GM23338 (cell line): ENCODE measurements at regions not wholly inside any gene's neighbourhood (a gene's known extent, or its start where the extent isn't known, plus 50 kb on each side); places are given as distances from the start of the nearest gene placed in this dataset.

Experiments used
- ATAC-seq: fragments of 200-7000 bp; cut with Tn5 transposase; 3 replicates; pipeline ENCODE4 v1.9.1; 2020
- DNase-seq: peaks from one replicate; pipeline ENCODE4 v3.0.0-alpha.2; 2015; ENCODE audit warnings: low spot score
- H2AFZ ChIP-seq: fragments of 200-600 bp; sonication (generic); 2 replicates; pipeline ENCODE4 v1.8.0; 2016; ENCODE audit warnings: antibody characterized with exemption, mild to moderate bottlenecking, moderate library complexity
- H3F3A ChIP-seq: fragments of 200-600 bp; sonication (generic); replicated peaks from 2 replicates; pipeline ENCODE4 v1.8.0; 2017; ENCODE audit warnings: antibody characterized with exemption, mixed run types, low read depth
- H3K27ac ChIP-seq: fragments of 200-600 bp; sonication (generic); 2 replicates; pipeline ENCODE4 v1.6.1; 2016; ENCODE audit warnings: low read depth
- H3K27me3 ChIP-seq: fragments of 200-600 bp; sonication (generic); 2 replicates; pipeline ENCODE4 v1.8.0; 2016; ENCODE audit warnings: mild to moderate bottlenecking, mixed run types, moderate library complexity; ENCODE audit not compliant: insufficient read depth
- H3K36me3 ChIP-seq: fragments of 200-600 bp; sonication (generic); 2 replicates; pipeline ENCODE4 v1.8.0; 2016; ENCODE audit warnings: mild to moderate bottlenecking; ENCODE audit not compliant: insufficient read depth
- H3K4me1 ChIP-seq: fragments of 200-600 bp; sonication (generic); 2 replicates; pipeline ENCODE4 v1.8.0; 2016; ENCODE audit warnings: mild to moderate bottlenecking, moderate library complexity; ENCODE audit not compliant: insufficient read depth
- H3K4me2 ChIP-seq: fragments of 200-600 bp; sonication (generic); 2 replicates; pipeline ENCODE4 v1.7.1; 2017; ENCODE audit warnings: mixed run types
- H3K4me3 ChIP-seq: fragments of 200-600 bp; sonication (generic); 2 replicates; pipeline ENCODE4 v1.6.1; 2016; ENCODE audit warnings: mixed run types
- H3K79me2 ChIP-seq: fragments of 200-600 bp; sonication (generic); replicated peaks from 2 replicates; pipeline ENCODE4 v1.8.0; 2017; ENCODE audit warnings: mild to moderate bottlenecking; ENCODE audit not compliant: insufficient read depth
- H3K9me2 ChIP-seq: fragments of 200-600 bp; sonication (generic); 2 replicates; pipeline ENCODE4 v1.8.0; 2017; ENCODE audit not compliant: insufficient read depth
- H4K20me1 ChIP-seq: fragments of 200-600 bp; sonication (generic); replicated peaks from 2 replicates; pipeline ENCODE4 v1.8.0; 2017; ENCODE audit warnings: mild to moderate bottlenecking; ENCODE audit not compliant: insufficient read depth
- H3K27ac Mint-ChIP-seq: 2 replicates; pipeline ENCODE4 v1.8.0; 2020; ENCODE audit warnings: inconsistent platforms, mild to moderate bottlenecking, moderate library complexity, mixed read lengths
- H3K27me3 Mint-ChIP-seq: 3 replicates; pipeline ENCODE4 v1.8.0; 2022; ENCODE audit warnings: low read depth, mild to moderate bottlenecking, moderate library complexity, mixed read lengths, inconsistent platforms; ENCODE audit not compliant: insufficient read depth, poor library complexity
- H3K36me3 Mint-ChIP-seq: 3 replicates; pipeline ENCODE4 v1.8.0; 2021; ENCODE audit warnings: low read depth, mild to moderate bottlenecking, inconsistent platforms, moderate library complexity, mixed read lengths
- H3K4me1 Mint-ChIP-seq: 3 replicates; pipeline ENCODE4 v1.8.0; 2020; ENCODE audit warnings: mild to moderate bottlenecking, inconsistent platforms, mixed read lengths
- H3K4me3 Mint-ChIP-seq: 3 replicates; pipeline ENCODE4 v1.8.0; 2021; ENCODE audit warnings: moderate library complexity, mild to moderate bottlenecking, inconsistent platforms, mixed read lengths
- H3K9me3 Mint-ChIP-seq: 3 replicates; pipeline ENCODE4 v1.8.0; 2020; ENCODE audit warnings: moderate library complexity, mild to moderate bottlenecking, inconsistent platforms, mixed read lengths
- CREB1 ChIP-seq: fragments of 250-450 bp; sonication (Bioruptor Pico); IDR thresholded peaks from 2 replicates; pipeline ENCODE4 v1.5.0; 2020; ENCODE audit warnings: low read depth, mild to moderate bottlenecking, moderate library complexity
- EZH2 ChIP-seq: fragments of 200-600 bp; sonication (generic); IDR thresholded peaks from one replicate; pipeline ENCODE4 v1.8.0; 2017; ENCODE audit warnings: antibody characterized with exemption, mild to moderate bottlenecking, low read depth; ENCODE audit not compliant: unreplicated experiment
- EZH2phosphoT487 ChIP-seq: fragments of 200-600 bp; sonication (generic); IDR thresholded peaks from one replicate; pipeline ENCODE4 v1.8.1; 2018; ENCODE audit warnings: antibody characterized with exemption; ENCODE audit not compliant: unreplicated experiment
- JUNB ChIP-seq: IDR thresholded peaks from one replicate; pipeline ENCODE4 v1.6.1; 2016; ENCODE audit warnings: antibody characterized with exemption; ENCODE audit not compliant: unreplicated experiment
- NANOG ChIP-seq: IDR thresholded peaks from 2 replicates; pipeline ENCODE4 v1.6.1; 2016; ENCODE audit warnings: antibody characterized with exemption, borderline replicate concordance
- POLR2AphosphoS5 ChIP-seq: IDR thresholded peaks from 2 replicates; pipeline ENCODE4 v1.6.1; 2016; ENCODE audit warnings: antibody characterized with exemption, low read depth
- STAT1 ChIP-seq: IDR thresholded peaks from one replicate; pipeline ENCODE4 v1.6.1; 2016; ENCODE audit warnings: antibody characterized with exemption; ENCODE audit not compliant: unreplicated experiment
- ZNF114 ChIP-seq: fragments of 250-450 bp; sonication (Bioruptor Pico); IDR thresholded peaks from 2 replicates; pipeline ENCODE4 v1.5.0; 2020; ENCODE audit warnings: mild to moderate bottlenecking, moderate library complexity
- ZNF331 ChIP-seq: fragments of 250-450 bp; sonication (Bioruptor Pico); IDR thresholded peaks from 2 replicates; pipeline ENCODE4 v1.5.0; 2020; ENCODE audit warnings: low read depth, mild to moderate bottlenecking, moderate library complexity
- TF ChIP-seq, protein P1 (sequence below): fragments of 250-450 bp; sonication (Bioruptor Pico); IDR thresholded peaks from 2 replicates; pipeline ENCODE4 v1.5.0; 2020; ENCODE audit warnings: mild to moderate bottlenecking, moderate library complexity
- TF ChIP-seq, protein P2 (sequence below): IDR thresholded peaks from one replicate; pipeline ENCODE4 v1.6.1; 2018; ENCODE audit warnings: antibody characterized with exemption; ENCODE audit not compliant: unreplicated experiment
- TF ChIP-seq, protein P3 (sequence below): IDR thresholded peaks from 2 replicates; pipeline ENCODE4 v1.6.1; 2016; ENCODE audit warnings: antibody characterized with exemption
- TF ChIP-seq, protein P4 (sequence below), 2 experiments: fragments of 200-600 bp in 1 of 2; sonication (generic) in 1 of 2; conservative IDR thresholded peaks; 2 replicates each; pipeline versions ENCODE4 v1.5.1 to v1.6.1; 2016 to 2017; ENCODE audit warnings: antibody characterized with exemption in 2 of 2, low read depth in 2 of 2, mild to moderate bottlenecking in 2 of 2, moderate library complexity in 1 of 2

DNA sequence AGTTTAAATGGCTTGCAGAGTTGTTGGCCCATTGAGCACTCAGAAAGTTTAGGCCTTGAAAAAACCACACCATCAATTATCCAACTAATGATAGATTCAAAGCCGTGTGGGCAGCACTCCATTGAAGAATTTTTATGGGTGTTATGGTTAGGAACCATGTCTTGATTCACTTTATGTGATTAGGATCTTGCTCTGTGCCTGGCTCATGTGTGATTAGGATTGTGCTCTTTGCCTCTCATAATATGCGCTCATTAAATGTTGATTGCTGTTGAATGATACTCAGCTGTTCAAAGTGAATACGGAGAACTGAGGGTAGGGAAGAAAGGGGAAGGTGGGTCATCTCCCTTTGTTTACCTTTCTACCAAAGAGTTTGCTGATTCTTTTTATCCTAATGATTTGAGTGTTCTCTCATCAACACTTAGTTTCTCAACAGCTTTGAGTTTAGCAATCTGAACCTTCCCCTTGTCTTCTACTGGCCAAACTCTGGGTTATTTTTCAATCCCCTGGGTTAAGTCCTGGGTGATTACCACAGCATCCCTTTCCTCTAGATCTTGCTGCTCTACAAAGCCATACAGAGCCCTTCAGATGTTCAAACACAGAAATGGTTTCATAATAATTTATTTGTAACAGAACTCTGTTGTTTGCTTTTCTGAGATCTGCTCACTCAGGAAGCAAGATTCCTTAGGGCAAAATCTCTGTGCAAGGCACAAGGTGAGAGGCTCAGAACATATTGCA lies 668.8 kb upstream of the RGMB start:
- no peak overlapping the region for H3K27ac Mint-ChIP-seq
- no peaks in the 10 kb centered on the region for H3K27me3 Mint-ChIP-seq
- H3K36me3 Mint-ChIP-seq = no peaks in the 10 kb centered on the region
- DNase-seq (no peak), ATAC-seq (no peak)
- Histone ChIP-seq H3K4me2 (no peak overlapping the region), H3K4me1 (no peaks in the 10 kb centered on the region), H4K20me1 (no peaks in the 10 kb centered on the region), H3K79me2 (no peaks in the 10 kb centered on the region), H3K4me3 (no peak overlapping the region), H3K9me2 (no peaks in the 10 kb centered on the region), H3K36me3 (no peaks in the 10 kb centered on the region), H3K27ac (no peak overlapping the region), H3K27me3 (no peaks in the 10 kb centered on the region), H2AFZ (no peak overlapping the region), H3F3A (no peaks in the 10 kb centered on the region)
- H3K4me1 Mint-ChIP-seq = no peaks in the 10 kb centered on the region
- no peaks in the 10 kb centered on the region for H3K9me3 Mint-ChIP-seq
- no peak for TF ChIP-seq ZNF114 (CRISPR knock-in tag)
- TF ChIP-seq, protein P1, sequence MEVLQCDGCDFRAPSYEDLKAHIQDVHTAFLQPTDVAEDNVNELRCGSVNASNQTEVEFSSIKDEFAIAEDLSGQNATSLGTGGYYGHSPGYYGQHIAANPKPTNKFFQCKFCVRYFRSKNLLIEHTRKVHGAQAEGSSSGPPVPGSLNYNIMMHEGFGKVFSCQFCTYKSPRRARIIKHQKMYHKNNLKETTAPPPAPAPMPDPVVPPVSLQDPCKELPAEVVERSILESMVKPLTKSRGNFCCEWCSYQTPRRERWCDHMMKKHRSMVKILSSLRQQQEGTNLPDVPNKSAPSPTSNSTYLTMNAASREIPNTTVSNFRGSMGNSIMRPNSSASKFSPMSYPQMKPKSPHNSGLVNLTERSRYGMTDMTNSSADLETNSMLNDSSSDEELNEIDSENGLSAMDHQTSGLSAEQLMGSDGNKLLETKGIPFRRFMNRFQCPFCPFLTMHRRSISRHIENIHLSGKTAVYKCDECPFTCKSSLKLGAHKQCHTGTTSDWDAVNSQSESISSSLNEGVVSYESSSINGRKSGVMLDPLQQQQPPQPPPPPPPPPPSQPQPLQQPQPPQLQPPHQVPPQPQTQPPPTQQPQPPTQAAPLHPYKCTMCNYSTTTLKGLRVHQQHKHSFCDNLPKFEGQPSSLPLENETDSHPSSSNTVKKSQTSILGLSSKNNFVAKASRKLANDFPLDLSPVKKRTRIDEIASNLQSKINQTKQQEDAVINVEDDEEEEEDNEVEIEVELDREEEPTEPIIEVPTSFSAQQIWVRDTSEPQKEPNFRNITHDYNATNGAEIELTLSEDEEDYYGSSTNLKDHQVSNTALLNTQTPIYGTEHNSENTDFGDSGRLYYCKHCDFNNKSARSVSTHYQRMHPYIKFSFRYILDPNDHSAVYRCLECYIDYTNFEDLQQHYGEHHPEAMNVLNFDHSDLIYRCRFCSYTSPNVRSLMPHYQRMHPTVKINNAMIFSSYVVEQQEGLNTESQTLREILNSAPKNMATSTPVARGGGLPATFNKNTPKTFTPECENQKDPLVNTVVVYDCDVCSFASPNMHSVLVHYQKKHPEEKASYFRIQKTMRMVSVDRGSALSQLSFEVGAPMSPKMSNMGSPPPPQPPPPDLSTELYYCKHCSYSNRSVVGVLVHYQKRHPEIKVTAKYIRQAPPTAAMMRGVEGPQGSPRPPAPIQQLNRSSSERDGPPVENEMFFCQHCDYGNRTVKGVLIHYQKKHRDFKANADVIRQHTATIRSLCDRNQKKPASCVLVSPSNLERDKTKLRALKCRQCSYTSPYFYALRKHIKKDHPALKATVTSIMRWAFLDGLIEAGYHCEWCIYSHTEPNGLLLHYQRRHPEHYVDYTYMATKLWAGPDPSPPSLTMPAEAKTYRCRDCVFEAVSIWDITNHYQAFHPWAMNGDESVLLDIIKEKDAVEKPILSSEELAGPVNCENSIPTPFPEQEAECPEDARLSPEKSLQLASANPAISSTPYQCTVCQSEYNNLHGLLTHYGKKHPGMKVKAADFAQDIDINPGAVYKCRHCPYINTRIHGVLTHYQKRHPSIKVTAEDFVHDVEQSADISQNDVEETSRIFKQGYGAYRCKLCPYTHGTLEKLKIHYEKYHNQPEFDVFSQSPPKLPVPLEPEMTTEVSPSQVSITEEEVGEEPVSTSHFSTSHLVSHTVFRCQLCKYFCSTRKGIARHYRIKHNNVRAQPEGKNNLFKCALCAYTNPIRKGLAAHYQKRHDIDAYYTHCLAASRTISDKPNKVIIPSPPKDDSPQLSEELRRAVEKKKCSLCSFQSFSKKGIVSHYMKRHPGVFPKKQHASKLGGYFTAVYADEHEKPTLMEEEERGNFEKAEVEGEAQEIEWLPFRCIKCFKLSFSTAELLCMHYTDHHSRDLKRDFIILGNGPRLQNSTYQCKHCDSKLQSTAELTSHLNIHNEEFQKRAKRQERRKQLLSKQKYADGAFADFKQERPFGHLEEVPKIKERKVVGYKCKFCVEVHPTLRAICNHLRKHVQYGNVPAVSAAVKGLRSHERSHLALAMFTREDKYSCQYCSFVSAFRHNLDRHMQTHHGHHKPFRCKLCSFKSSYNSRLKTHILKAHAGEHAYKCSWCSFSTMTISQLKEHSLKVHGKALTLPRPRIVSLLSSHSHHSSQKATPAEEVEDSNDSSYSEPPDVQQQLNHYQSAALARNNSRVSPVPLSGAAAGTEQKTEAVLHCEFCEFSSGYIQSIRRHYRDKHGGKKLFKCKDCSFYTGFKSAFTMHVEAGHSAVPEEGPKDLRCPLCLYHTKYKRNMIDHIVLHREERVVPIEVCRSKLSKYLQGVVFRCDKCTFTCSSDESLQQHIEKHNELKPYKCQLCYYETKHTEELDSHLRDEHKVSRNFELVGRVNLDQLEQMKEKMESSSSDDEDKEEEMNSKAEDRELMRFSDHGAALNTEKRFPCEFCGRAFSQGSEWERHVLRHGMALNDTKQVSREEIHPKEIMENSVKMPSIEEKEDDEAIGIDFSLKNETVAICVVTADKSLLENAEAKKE = no peak
- TF ChIP-seq STAT1 = no peak
- no peak for TF ChIP-seq JUNB
- TF ChIP-seq EZH2phosphoT487 = no peak
- TF ChIP-seq, protein P2, sequence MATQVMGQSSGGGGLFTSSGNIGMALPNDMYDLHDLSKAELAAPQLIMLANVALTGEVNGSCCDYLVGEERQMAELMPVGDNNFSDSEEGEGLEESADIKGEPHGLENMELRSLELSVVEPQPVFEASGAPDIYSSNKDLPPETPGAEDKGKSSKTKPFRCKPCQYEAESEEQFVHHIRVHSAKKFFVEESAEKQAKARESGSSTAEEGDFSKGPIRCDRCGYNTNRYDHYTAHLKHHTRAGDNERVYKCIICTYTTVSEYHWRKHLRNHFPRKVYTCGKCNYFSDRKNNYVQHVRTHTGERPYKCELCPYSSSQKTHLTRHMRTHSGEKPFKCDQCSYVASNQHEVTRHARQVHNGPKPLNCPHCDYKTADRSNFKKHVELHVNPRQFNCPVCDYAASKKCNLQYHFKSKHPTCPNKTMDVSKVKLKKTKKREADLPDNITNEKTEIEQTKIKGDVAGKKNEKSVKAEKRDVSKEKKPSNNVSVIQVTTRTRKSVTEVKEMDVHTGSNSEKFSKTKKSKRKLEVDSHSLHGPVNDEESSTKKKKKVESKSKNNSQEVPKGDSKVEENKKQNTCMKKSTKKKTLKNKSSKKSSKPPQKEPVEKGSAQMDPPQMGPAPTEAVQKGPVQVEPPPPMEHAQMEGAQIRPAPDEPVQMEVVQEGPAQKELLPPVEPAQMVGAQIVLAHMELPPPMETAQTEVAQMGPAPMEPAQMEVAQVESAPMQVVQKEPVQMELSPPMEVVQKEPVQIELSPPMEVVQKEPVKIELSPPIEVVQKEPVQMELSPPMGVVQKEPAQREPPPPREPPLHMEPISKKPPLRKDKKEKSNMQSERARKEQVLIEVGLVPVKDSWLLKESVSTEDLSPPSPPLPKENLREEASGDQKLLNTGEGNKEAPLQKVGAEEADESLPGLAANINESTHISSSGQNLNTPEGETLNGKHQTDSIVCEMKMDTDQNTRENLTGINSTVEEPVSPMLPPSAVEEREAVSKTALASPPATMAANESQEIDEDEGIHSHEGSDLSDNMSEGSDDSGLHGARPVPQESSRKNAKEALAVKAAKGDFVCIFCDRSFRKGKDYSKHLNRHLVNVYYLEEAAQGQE = no peak
- TF ChIP-seq NANOG = no peak
- no peak for TF ChIP-seq EZH2
- TF ChIP-seq, protein P3, sequence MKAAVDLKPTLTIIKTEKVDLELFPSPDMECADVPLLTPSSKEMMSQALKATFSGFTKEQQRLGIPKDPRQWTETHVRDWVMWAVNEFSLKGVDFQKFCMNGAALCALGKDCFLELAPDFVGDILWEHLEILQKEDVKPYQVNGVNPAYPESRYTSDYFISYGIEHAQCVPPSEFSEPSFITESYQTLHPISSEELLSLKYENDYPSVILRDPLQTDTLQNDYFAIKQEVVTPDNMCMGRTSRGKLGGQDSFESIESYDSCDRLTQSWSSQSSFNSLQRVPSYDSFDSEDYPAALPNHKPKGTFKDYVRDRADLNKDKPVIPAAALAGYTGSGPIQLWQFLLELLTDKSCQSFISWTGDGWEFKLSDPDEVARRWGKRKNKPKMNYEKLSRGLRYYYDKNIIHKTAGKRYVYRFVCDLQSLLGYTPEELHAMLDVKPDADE = no peak
- TF ChIP-seq POLR2AphosphoS5 = no peak
- no peak for TF ChIP-seq CREB1 (CRISPR knock-in tag)
- TF ChIP-seq, protein P4, sequence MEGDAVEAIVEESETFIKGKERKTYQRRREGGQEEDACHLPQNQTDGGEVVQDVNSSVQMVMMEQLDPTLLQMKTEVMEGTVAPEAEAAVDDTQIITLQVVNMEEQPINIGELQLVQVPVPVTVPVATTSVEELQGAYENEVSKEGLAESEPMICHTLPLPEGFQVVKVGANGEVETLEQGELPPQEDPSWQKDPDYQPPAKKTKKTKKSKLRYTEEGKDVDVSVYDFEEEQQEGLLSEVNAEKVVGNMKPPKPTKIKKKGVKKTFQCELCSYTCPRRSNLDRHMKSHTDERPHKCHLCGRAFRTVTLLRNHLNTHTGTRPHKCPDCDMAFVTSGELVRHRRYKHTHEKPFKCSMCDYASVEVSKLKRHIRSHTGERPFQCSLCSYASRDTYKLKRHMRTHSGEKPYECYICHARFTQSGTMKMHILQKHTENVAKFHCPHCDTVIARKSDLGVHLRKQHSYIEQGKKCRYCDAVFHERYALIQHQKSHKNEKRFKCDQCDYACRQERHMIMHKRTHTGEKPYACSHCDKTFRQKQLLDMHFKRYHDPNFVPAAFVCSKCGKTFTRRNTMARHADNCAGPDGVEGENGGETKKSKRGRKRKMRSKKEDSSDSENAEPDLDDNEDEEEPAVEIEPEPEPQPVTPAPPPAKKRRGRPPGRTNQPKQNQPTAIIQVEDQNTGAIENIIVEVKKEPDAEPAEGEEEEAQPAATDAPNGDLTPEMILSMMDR (conservative IDR thresholded peaks at IDR 0.05; ENCODE audit: low read depth in 2 of 2) = no peak
- TF ChIP-seq ZNF331 (CRISPR knock-in tag) = no peak
- no peak overlapping the region for H3K4me3 Mint-ChIP-seq
